Prostate gland (tissue), 2 donors: ENCODE measurements at regions not wholly inside any gene's neighbourhood (a gene's known extent, or its start where the extent isn't known, plus 50 kb on each side); places are given as distances from the start of the nearest gene placed in this dataset.

ENCODE experiments used
- DNase-seq: peaks from one replicate; pipeline ENCODE4 v3.0.0-alpha.2; 2019; ENCODE audit warnings: low spot score
- H3K27ac ChIP-seq, 2 donors: fragments of 200-600 bp; sonication (generic); 2 replicates each; pipeline ENCODE4 v1.5.1; 2017 to 2019
- H3K27me3 ChIP-seq: fragments of 200-600 bp; sonication (generic); replicated peaks from 2 replicates; pipeline ENCODE4 v1.5.1; 2019; ENCODE audit not compliant: insufficient read depth
- H3K36me3 ChIP-seq, 2 donors: fragments of 200-600 bp; sonication (generic); 1 replicate in 1 of 2; 2 replicates in 1 of 2; pipeline versions ENCODE4 v1.5.1 to v1.8.1; 2017 to 2019
- H3K4me1 ChIP-seq: fragments of 200-600 bp; sonication (generic); replicated peaks from 2 replicates; pipeline ENCODE4 v1.5.1; 2019
- H3K4me3 ChIP-seq, 2 donors: fragments of 200-600 bp; sonication (generic); 2 replicates each; pipeline ENCODE4 v1.5.1; 2017 to 2019
- H3K9me3 ChIP-seq: fragments of 200-600 bp; sonication (generic); 2 replicates; pipeline ENCODE4 v1.5.1; 2017
- CTCF ChIP-seq, 4 experiments: fragments of 200-600 bp in 2 of 4; fragments of 450-650 bp in 2 of 4; sonication (generic) in 2 of 4; IDR thresholded peaks; 1 replicate in 3 of 4; 2 replicates in 1 of 4; pipeline ENCODE4 v1.5.1; 2016 to 2019; ENCODE audit warnings: antibody characterized with exemption in 4 of 4, mild to moderate bottlenecking in 2 of 4, moderate library complexity in 2 of 4
- POLR2A ChIP-seq: fragments of 450-650 bp; IDR thresholded peaks from one replicate; pipeline ENCODE4 v1.6.1; 2016; ENCODE audit warnings: antibody characterized with exemption, mild to moderate bottlenecking
- POLR2AphosphoS5 ChIP-seq: sonication (generic); formaldehyde crosslinking; IDR thresholded peaks from one replicate; pipeline ENCODE4 v1.6.1; 2017; ENCODE audit warnings: antibody characterized with exemption
- WGBS: methylation state at CpG from one replicate; pipeline ENCODE4 v1.1.5; 2018; 5-methylcytosine and 5-hydroxymethylcytosine counted together
- intact Hi-C: fragments of 100-400 bp; cut with DNase I; formaldehyde crosslinking; loops from one replicate; pipeline ENCODE4 v1.14.2; 2022

GRCh38 chr2:195606179-195606578, 50.8 kb upstream of the SLC39A10 start:
- Histone ChIP-seq H3K4me1 (no peaks in the 10 kb centered on the region), H3K4me3 (no peak overlapping the region), H3K27ac (no peak overlapping the region), H3K27me3 (no peaks in the 10 kb centered on the region), H3K36me3 (no peaks in the 10 kb centered on the region), H3K9me3 (no peaks in the 10 kb centered on the region)
- TF ChIP-seq POLR2AphosphoS5 (no peak), CTCF (IDR thresholded peaks at IDR 0.05) (no peak), POLR2A (no peak)
- intact Hi-C loops, result no loop called here
- no peak for DNase-seq

- H3K4me3 ChIP-seq, result no peak overlapping the region
- H3K9me3 ChIP-seq, result no peaks in the 10 kb centered on the region
- intact Hi-C loops, result no loop called here
- 93% methylated on average over 5 of the region's 5 CpGs for WGBS
- H3K36me3 ChIP-seq, result no peaks in the 10 kb centered on the region
- no peak for TF ChIP-seq POLR2A
- TF ChIP-seq CTCF (IDR thresholded peaks at IDR 0.05), result no peak
- no peak for TF ChIP-seq POLR2AphosphoS5
- H3K4me1 ChIP-seq, result no peaks in the 10 kb centered on the region
- H3K27me3 ChIP-seq, result no peaks in the 10 kb centered on the region
- H3K27ac ChIP-seq, result no peak overlapping the region
- DNase-seq, result no peak
Measured at GRCh38 chr2:195604706-195605105, 52.3 kb upstream of the SLC39A10 start.

GRCh38 chr2:195603998-195604397, 53.0 kb upstream of the SLC39A10 start:
- Histone ChIP-seq H3K27me3 (no peaks in the 10 kb centered on the region), H3K36me3 (no peaks in the 10 kb centered on the region), H3K27ac (no peak overlapping the region), H3K9me3 (no peaks in the 10 kb centered on the region), H3K4me1 (no peaks in the 10 kb centered on the region), H3K4me3 (no peak overlapping the region)
- intact Hi-C loops, result no loop called here
- TF ChIP-seq POLR2A, result no peak
- TF ChIP-seq POLR2AphosphoS5, result no peak
- no peak for TF ChIP-seq CTCF (IDR thresholded peaks at IDR 0.05)
- WGBS, result 83% methylated on average over 4 of the region's 4 CpGs
- no peak for DNase-seq

GRCh38 chr2:195603408-195603807, 53.6 kb upstream of the SLC39A10 start:
- 79% methylated on average over 4 of the region's 4 CpGs for WGBS

GRCh38 chr2:195602687-195603086, 54.3 kb upstream of the SLC39A10 start:
- no peak overlapping the region for H3K4me3 ChIP-seq
- H3K27ac ChIP-seq, result no peak overlapping the region
- DNase-seq, result no peak
- no peaks in the 10 kb centered on the region for H3K27me3 ChIP-seq
- intact Hi-C loops, result no loop called here
- no peaks in the 10 kb centered on the region for H3K36me3 ChIP-seq
- H3K4me1 ChIP-seq, result no peaks in the 10 kb centered on the region
- no peaks in the 10 kb centered on the region for H3K9me3 ChIP-seq
- WGBS, result 83% methylated on average over 7 of the region's 7 CpGs
- no peak for TF ChIP-seq POLR2AphosphoS5
- TF ChIP-seq CTCF (IDR thresholded peaks at IDR 0.05), result no peak
- no peak for TF ChIP-seq POLR2A

More at GRCh38 chr2:195603408-195603807, 53.6 kb upstream of the SLC39A10 start:
- intact Hi-C loops, result no loop called here
- TF ChIP-seq CTCF (IDR thresholded peaks at IDR 0.05), result no peak
- no peak for DNase-seq
- no peaks in the 10 kb centered on the region for H3K27me3 ChIP-seq
- H3K27ac ChIP-seq, result no peak overlapping the region
- H3K36me3 ChIP-seq, result no peaks in the 10 kb centered on the region
- H3K9me3 ChIP-seq, result no peaks in the 10 kb centered on the region
- H3K4me3 ChIP-seq, result no peak overlapping the region
- H3K4me1 ChIP-seq, result no peaks in the 10 kb centered on the region
